OCI-LY1 (cell line): ENCODE measurements at regions not wholly inside any gene's neighbourhood (a gene's known extent, or its start where the extent isn't known, plus 50 kb on each side); places are given as distances from the start of the nearest gene placed in this dataset.

ENCODE experiments used
- CTCF ChIP-seq: fragments of 200-600 bp; sonication (generic), shearing (Covaris generic); IDR thresholded peaks from 2 replicates; pipeline ENCODE4 v1.5.1; 2017; ENCODE audit warnings: mild to moderate bottlenecking, antibody characterized with exemption, low read length, moderate library complexity, mixed read lengths
- EZH2 ChIP-seq: fragments of 200-600 bp; sonication (generic), shearing (Covaris generic); IDR thresholded peaks from 2 replicates; pipeline ENCODE4 v1.8.0; 2017; ENCODE audit warnings: borderline replicate concordance, mixed run types, mild to moderate bottlenecking, antibody characterized with exemption, low read length, moderate library complexity, mixed read lengths

- TF ChIP-seq CTCF (no peak), EZH2 (no peak)
Observed at GRCh38 chr7:127064-127598, 65.2 kb upstream of the FAM20C start.
